HG03060 (cell line): ENCODE measurements at regions not wholly inside any gene's neighbourhood (a gene's known extent, or its start where the extent isn't known, plus 50 kb on each side); places are given as distances from the start of the nearest gene placed in this dataset.
"Not testable (repeated sequence)": the region's sequence is repeated elsewhere in the genome, so short reads cannot be mapped to it uniquely, and the experiment has no call there.

ENCODE experiments used
- ATAC-seq: cut with Tn5 transposase; IDR thresholded peaks from one replicate; pipeline ENCODE4 v1.9.1; 2021; ENCODE audit warnings: low read depth, moderate number of reproducible peaks; ENCODE audit not compliant: unreplicated experiment

GRCh38 chrX:128653524-128654060, 601.4 kb upstream of the ACTRT1 start:
- ATAC-seq = no peak

GRCh38 chrX:128650326-128650725, 598.1 kb upstream of the ACTRT1 start:
- ATAC-seq = no peak

DNA sequence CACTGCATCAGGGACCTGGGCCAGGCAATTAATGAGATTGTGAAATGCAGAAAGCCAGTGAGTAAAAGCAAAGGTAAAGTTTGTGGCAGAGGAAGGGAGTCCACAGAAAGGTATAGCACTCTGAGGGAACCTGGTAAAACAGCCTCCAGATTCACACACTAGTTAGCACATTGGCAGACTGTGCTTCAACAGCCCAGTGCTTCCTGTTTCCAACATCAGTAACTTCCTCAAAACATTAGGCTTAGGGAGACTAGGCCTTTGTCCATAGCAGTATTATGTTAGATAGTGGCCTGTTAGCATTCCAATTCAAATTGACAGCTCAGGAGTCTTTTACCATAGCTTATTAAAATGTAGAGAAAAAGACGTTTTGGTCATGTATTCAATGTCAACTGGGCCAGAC, 582.6 kb upstream of the ACTRT1 start:
- no peak for ATAC-seq

DNA sequence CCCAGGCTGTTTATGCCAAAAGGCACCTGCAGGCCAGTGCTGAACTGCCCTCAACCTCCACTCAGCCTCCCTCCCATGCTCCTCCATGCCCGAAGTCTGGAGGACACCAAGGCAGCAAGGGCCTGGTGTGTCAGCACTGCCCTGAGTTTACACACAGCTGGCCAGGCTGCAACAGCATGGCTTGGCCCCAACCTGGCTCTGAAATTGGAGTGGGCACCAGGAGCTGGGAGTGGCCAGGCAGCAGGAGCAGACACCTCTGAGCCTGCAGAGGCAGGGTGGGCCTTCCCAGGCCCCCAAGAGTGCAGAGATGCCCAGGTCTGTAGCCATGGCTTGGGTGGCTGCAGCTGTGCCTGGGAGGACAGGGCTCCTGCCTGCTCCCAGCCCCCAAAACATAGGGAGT, 571.2 kb upstream of the ACTRT1 start:
- no peak for ATAC-seq

GRCh38 chrX:128622296-128622695, 570.1 kb upstream of the ACTRT1 start:
- ATAC-seq = no peak

DNA sequence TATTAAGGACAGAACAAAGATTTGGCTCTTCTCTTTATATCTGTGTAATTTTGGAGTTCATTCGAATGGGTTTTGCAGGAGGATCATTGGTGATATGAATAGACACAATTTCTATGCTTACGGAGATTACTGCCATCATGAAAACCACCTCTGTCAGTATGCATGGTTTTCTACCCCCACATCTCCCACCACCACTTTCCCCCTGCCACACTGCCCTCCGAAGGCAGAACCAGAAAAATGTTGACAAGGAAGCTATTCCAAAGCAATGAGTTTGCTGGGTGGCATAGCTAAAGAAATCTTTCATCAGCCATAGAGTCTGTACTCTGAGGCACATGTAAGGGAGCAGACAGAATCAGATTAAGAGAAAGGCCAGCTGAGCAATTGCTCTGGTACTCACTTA, 567.3 kb upstream of the ACTRT1 start:
- ATAC-seq = no peak

GRCh38 chrX:128616933-128617332, 564.7 kb upstream of the ACTRT1 start:
- no peak for ATAC-seq

GRCh38 chrX:128606817-128607216, 554.6 kb upstream of the ACTRT1 start:
- not testable (repeated sequence) for ATAC-seq

DNA sequence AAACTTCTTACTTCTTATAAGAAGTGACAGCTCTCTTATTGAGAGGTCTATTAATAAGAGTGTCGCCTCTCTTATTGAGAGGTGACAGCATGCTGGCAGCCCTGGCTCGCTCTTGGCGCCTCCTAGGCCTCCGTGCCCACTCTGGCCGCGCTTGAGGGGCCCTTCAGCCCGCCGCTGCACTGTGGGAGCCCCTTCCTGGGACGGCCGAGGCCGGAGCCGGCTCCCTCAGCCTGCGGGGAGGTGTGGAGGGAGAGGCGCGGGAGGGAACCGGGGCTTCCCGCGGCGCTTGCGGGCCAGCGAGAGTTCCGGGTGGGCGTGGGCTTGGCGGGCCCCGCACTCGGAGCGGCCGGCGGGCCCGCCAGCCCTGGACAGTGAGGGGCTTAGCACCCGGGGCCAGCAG, 554.2 kb upstream of the ACTRT1 start:
- ATAC-seq = not testable (repeated sequence)

DNA sequence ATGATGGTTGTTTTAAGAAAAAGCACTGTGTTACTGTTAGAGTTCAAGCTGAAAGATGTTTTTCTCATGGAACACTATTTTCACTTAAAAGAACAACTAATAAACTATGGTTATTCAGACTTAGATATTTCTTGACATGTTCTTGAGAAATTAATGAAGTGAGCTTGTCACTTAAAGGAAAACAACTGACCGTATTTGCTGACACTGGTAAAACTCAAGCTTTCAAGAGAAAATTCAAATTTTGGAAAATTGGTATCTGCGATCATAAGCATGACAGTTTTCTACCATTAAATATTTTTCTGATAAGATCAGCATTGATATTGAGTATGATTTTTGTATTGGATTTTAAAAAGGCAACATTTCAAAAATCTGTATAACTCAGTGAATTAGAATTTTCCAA, 549.5 kb upstream of the ACTRT1 start:
- no peak for ATAC-seq

- ATAC-seq = no peak
Observed at GRCh38 chrX:128599632-128600031, 547.4 kb upstream of the ACTRT1 start.

- ATAC-seq = no peak
Observed at GRCh38 chrX:128582036-128582435, 529.8 kb upstream of the ACTRT1 start.

GRCh38 chrX:128581615-128582014, 529.4 kb upstream of the ACTRT1 start:
- ATAC-seq = no peak

- no peak for ATAC-seq
Observed at GRCh38 chrX:128543114-128543513, 490.9 kb upstream of the ACTRT1 start.

- no peak for ATAC-seq
Observed at GRCh38 chrX:128518508-128518907, 466.3 kb upstream of the ACTRT1 start.

DNA sequence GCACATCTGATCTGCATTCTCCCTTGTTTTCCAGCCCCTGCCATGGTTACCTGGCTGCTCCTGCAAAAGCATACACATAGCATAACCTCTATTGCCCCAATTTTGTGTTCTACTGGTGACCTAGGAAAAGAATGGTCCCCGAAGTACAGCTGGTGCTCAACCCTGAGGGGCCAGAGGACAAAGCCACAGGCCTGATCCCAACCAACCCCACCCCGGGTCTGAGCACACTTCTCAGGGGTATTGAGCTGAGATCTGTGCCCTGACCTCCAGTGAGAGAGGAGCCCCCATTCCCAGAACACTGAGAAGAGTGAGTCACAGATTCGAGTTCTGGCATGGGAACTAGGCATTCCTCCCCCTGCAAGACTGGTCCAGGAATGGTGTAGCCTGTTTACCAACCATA, 465.5 kb upstream of the ACTRT1 start:
- no peak for ATAC-seq

DNA sequence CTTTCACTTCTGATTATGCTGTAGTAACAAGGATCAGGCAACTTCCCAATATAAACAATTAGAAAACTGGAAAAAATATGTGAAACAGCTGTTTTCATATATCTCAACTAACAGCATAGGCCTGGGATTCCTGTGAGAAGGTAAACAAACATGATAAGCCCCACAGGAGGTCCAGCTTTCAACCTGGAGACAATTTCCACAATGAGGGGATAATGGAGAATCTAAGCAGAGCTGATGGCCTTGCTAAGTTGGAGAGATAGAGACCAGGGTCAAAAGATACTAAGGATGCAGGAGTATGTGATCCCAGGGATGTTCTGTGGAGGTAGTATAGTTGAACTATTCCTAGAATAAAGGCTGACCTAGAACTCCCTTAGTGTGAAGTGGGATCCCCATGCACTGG, 452.3 kb upstream of the ACTRT1 start:
- no peak for ATAC-seq

DNA sequence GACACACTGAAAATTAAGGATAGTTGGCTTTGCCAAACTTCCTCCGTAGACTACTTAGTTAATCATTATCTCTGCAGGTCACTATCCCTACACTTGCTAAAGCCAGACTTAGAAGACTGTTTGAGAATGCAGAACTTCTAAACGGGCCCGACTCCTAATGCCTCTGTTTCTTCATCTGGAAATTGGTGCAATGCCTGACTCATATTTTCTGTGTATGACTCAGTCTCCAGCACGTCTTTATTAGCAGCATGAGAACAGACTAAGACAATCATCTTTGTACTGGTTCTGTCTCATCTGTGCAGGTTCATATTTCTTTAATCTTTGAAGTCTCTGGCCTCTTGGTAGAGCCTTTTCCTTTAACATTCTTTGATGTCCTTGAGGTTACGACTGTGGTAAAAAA, 411.9 kb upstream of the ACTRT1 start:
- no peak for ATAC-seq

GRCh38 chrX:128460835-128461234, 408.6 kb upstream of the ACTRT1 start:
- ATAC-seq = no peak

GRCh38 chrX:128458888-128459287, 406.7 kb upstream of the ACTRT1 start:
- no peak for ATAC-seq

DNA sequence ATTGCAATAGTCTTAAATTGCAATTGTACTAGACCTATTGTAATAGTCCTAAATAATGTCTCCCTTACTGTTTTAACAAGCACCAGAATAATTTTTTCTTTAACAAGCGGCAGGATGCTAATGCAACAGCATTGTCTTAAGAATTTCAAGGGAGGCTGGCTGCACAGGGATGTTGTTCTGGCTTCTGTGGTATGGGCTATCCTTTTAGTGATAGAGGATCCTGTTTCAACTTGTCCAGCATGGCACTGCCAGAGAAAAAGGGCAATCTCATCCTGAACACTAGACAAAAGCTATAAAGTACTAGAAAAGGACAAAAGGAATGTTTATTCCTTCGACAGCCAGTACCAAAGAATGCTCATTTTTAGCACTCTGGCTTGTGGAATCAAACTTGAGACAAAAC, 405.5 kb upstream of the ACTRT1 start:
- ATAC-seq = no peak

- ATAC-seq = no peak
Observed at GRCh38 chrX:128439159-128439558, 387.0 kb upstream of the ACTRT1 start.

DNA sequence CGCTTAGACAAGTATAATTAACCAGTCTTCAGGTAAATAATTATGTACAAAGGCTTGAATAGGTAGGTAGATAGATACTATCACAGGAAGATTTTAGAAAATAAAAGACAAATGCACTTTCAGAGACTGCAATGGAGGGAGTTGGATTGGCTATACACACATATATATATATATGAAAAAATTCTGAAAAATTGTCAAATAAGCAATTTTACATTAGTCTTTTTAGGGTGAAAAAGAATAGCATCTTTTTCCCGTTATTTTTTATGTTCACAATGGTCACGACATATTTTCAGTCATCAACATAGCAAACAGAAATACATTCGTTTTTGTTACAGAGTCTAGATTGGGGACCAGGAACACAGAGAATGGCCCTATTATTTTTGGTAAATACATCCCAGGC, 385.9 kb upstream of the ACTRT1 start:
- no peak for ATAC-seq
